Hematopoietic multipotent progenitor cell (in vitro differentiated cells): ENCODE measurements at regions not wholly inside any gene's neighbourhood (a gene's known extent, or its start where the extent isn't known, plus 50 kb on each side); places are given as distances from the start of the nearest gene placed in this dataset.
"Not testable (repeated sequence)": the region's sequence is repeated elsewhere in the genome, so short reads cannot be mapped to it uniquely, and the experiment has no call there.

ENCODE experiments used
- DNase-seq, 3 donors: peaks; one replicate each; pipeline ENCODE4 v3.0.0-alpha.2; 2011 to 2015; ENCODE audit warnings: low read depth in 2 of 3, low spot score in 2 of 3

DNA sequence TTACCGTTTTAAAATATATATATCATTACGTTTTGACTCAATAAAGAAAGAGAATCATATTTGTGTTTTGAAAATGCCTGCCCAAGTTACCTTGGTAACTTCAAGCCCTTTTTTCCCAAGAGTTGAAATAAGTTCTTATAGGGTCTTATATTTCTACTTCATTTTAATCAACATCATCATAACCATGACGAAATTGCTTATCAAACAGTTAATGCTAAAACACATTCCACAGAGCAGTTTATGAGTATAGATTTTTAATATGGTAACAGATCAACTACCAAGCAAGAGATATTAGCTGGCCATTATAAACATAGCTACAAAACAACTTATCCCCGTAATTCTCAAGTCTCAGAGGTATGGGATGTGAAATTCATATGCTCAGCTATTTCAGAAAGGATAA is 197.9 kb upstream of the LRRTM4 start:
- DNase-seq, result no peak

DNA sequence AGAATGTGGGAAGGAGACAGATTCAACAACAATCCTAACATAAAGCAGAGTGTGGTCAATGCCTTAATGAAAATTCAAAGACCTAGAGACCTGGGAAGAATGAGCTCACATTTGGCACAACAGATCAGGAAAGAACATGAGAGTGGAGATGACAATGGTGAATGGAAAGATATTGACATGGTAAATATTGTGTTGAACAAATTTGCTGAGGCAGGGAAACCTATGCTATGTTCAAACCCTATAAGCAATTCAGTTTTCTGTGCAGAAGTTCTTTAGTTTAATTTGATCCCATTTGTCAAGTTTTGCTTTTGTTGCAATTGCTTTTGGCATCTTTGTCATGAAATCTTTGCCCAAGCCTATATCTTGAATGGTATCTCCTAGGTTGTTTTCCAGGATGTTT is 199.4 kb upstream of the LRRTM4 start:
- no peak for DNase-seq

DNA sequence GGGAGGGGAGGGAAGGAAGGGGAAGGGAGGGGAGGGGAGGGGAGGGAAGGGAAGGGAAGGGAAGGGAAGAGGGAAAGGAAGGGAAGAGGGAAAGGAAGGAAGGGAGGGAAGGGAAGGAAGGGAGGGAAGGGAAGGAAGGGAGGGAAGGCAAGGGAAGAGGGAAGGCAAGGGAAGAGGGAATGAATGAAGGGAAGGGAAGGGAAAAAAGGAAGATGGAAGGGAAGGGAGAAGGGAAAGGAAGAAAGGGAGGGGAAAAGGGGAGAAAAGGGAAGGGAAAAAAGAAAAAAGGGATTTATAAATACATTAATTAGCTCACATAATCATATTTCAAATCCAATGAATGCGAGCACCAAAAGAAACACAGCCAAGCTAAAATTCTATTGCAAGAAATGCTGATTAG is 202.9 kb upstream of the LRRTM4 start:
- no peak for DNase-seq

GRCh38 chr2:77734662-77735340 is 212.6 kb upstream of the LRRTM4 start:
- DNase-seq, result not testable (repeated sequence)

- DNase-seq, result no peak
Observed at GRCh38 chr2:77737236-77737635, 215.1 kb upstream of the LRRTM4 start.

DNA sequence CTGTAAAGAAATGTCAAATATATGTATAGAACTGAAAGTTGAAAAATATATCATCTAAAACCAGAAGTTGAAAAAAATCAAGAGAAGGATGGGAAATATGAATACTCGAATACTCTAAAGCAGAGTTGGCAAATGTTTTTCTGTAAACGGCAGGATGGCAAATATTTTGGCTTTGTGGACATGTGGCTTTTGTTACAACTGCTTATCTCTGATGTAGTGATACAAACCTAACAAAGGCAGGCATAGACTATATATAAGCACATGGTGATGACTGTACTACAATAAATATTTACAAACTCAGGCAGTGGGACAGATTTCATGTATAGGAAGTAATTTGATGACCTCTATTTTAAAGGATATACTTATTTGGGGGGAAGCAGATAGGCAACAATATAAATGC is 224.6 kb upstream of the LRRTM4 start:
- DNase-seq, result no peak

DNA sequence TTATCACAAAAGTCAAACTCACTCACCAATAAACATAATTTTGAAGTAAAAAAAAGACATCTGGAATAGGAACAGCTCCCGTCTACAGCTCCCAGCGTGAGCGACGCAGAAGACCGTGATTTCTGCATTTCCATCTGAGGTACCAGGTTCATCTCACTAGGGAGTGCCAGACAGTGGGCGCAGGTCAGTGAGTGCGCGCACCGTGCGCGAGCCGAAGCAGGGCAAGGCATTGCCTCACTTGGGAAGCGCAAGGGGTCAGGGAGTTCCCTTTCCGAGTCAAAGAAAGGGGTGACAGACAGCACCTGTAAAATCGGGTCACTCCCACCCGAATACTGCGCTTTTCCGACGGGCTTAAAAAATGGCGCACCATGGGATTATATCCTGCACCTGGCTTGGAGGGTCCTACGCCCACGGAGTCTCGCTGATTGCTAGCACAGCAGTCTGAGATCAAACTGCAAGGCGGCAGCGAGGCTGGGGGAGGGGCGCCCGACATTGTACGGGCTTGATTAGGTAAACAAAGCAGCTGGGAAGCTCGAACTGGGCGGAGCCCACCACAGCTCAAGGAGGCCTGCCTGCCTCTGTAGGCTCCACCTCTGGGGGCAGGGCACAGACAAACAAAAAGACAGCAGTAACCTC is 231.7 kb upstream of the LRRTM4 start:
- not testable (repeated sequence) for DNase-seq

GRCh38 chr2:77767388-77768076 is 245.4 kb upstream of the LRRTM4 start:
- no peak for DNase-seq

- DNase-seq, result no peak
Observed at GRCh38 chr2:77768508-77768907, 246.3 kb upstream of the LRRTM4 start.

- DNase-seq, result no peak
Observed at GRCh38 chr2:77778917-77779316, 256.7 kb upstream of the LRRTM4 start.

DNA sequence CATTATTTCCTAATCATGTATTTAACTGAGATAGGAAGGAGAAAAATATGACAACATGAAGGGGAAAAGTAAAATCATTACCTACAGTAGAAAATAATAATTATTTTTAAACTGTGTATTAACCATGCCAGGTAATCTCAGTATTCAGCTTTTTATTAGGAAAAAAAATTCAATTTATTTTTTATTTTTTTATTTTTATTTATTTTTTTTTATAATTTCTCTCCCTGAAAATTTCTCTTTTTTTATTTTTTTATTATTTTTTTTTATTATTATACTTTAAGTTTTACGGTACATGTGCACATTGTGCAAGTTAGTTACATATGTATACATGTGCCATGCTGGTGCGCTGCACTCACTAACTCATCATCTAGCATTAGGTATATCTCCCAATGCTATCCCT is 271.3 kb upstream of the LRRTM4 start:
- DNase-seq, result not testable (repeated sequence)

- DNase-seq, result no peak
Observed at GRCh38 chr2:77796397-77796796, 274.2 kb upstream of the LRRTM4 start.

GRCh38 chr2:77797088-77797487 is 274.9 kb upstream of the LRRTM4 start:
- no peak for DNase-seq

DNA sequence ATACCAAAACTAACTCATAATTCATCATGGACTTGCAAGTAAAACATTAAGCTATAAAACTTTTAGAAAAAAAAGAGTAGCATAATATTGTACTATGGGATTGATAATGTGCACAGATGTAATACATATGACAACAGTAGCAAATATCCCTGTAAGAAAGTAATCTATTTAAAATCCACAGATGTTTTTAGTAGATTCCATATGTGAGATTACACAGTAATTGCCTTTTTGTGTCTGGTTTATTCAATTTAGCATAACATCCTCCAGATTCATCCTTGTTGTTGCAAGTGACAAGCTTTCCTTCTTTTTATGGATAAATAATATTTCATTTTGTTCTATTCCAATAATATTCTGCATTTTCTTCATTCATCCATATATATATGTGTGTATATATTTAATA is 278.2 kb upstream of the LRRTM4 start:
- DNase-seq, result no peak

DNA sequence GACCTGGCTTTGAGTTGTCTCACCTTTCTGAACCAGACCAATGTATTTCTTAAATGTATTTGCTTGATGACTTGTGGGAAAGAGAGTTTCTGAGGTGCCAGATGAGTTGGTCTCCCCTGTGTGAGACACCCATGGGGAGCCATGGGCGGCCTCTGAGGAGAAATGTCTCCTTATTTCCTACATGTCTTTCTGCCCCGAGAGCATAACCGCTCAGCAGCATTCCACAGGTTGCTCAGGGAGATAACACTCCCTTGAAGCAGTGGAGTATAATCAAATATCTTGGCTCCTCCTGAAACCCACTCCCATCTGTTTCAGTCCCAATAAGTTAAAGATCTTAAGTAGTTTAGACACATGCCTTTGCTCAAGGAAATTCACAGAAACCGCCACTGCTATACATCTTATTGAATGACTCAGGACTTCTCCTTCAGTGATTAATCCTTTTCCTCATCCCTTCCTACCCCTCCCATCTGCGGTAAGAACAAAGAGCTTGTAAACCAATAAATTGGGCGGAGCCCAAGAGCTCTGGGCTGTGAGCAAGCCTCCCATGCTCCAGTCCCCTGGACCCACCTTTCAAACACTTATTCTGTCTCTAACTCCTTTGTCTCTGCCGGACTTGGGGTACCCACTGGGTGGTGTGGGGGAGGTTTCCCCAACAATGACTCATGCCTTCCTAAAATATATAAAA is 285.5 kb upstream of the LRRTM4 start:
- DNase-seq, result no peak

DNA sequence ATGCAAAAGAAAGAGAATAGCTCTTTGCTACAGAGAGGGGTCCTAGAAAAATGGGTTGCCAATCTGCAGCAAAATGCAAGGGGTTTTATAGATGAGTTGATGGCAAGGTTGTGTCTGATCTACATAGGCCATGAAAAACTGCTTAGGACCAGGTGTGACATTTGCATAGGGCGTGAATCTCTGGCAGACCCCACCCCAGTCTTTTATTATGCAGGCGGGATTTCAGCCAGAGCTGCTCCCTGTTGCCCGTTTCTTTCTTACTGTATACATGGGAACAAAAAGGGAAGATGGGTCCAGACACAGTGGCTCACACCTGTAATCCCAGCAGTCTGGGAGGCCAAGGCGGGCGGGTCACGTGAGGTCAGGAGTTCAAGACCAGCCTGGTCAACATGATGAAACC is 286.4 kb upstream of the LRRTM4 start:
- DNase-seq, result no peak

DNA sequence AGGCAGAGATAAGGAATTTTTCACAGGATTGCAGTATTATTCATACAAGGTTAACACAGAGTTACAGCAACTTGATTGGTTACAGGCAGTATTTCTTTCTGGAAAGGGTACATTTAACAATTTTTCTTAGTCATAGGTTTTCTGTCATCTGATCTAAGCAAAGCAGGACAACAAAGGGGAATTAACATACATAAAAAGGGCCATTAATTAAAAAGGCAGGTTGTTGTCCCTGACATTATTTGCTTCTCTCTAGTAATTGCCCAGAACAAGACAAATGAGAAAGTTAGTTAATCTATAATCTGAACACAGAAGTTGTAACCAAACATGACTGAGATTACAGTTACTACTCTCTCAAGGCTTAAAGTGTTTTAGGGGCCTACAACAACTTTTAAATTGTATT is 291.4 kb upstream of the LRRTM4 start:
- no peak for DNase-seq

GRCh38 chr2:77816618-77817017 is 294.4 kb upstream of the LRRTM4 start:
- DNase-seq, result no peak

DNA sequence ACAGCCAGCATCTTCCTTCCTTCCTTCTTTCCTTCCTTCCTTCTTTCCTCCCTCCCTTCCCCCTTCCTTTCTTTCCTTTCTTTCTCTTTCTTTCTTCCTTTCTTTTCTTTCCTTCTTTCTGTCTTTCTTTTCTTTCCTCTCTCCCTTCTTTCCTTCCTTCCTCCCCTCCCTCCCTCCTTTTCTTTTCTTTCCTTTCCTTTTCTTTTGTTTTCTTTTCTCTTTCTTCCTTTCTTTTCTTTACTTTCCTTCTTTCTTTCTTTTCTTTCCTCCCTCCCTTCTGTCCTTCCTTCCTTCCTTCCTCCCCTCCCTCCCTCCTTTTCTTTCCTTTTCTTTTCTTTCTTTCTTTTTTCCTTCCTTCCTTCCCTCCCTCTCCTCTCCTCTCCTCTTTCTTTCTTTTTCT is 296.0 kb upstream of the LRRTM4 start:
- DNase-seq, result no peak

DNA sequence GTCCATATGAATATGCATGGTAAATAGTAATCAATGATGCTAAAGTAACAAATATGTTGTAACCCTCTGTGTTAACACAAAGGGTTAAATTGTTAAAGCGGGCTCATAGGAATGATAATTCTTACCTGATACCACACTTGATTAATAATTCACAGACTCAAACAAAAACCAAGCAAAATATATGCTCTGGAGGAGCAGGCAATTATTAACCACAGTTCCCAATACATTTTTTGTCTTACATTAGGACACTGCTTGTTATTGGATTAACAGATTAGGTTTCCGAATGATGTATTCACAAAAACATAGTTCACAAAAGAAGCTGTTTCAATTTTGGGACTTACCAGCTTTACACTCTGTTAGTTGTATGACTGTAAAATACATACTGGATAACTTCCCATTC is 300.9 kb upstream of the LRRTM4 start:
- DNase-seq, result no peak

DNA sequence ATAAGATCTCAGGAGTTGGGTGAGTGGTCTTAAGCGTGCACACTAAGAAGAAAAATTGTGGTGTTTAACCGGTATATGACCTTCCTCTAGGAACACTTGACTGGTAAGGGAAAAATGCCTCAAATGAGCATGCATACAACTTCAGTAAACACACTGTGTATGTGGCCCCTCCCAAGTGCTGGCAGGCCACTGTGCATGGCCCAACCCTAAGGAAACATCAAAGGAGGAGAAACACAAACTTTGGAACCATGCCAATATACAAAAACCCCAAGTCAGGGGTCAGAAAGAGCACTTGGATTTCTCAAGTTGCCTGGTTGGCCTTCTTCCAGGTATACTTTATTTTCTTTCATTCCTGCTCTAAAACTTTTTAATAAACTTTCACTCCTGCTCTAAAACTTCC is 308.9 kb upstream of the LRRTM4 start:
- no peak for DNase-seq

GRCh38 chr2:77831471-77831870 is 309.3 kb upstream of the LRRTM4 start:
- DNase-seq, result no peak
